ENCODE measurements at regions not wholly inside any gene's neighbourhood (a gene's known extent, or its start where the extent isn't known, plus 50 kb on each side); places are given as distances from the start of the nearest gene placed in this dataset.

DNA sequence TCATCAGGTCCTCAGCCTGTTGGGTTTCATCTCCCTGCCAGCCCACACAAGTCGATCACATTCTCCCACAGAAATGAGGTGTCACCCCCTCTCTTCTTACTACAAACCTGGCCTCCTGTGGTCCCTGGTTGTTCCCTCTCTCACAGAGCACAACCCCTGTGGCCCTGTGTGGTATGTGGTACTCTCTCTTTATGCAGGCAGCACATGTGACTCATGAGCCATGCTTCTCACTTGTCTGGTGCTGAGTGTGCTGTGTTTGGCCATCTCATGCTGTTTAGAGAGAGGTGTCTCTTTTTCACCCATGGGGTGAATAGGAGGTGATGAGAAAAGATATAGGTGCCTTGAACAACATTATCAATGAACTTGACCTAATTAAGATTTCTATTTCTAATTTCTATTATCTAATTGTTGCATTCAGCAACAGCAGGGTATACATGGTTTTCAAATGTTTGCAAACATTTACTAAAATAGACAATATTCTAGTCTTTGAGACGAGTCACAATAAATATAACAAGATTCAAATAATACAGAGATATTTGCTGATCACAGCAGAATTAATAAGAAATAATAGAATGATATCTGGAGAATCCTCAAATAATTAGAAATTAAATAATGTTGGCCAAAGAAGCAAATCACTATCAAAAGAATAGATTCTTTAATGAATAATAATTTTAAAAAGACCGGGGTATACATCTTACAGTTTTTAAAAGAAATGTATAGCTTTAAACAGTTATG, 633.8 kb upstream of the IGFBP3 start:
- no peak for TF ChIP-seq CTCF (IDR thresholded peaks at IDR 0.05)
- no peak for TF ChIP-seq EZH2 (IDR thresholded peaks at IDR 0.05; ENCODE audit: borderline replicate concordance, insufficient read depth, low read depth, low read length, poor library complexity, severe bottlenecking)
